Activated T-cell treated with anti-CD3 and anti-CD28 coated beads for 4 hours (primary cell): ENCODE measurements at regions not wholly inside any gene's neighbourhood (a gene's known extent, or its start where the extent isn't known, plus 50 kb on each side); places are given as distances from the start of the nearest gene placed in this dataset.

Source experiments
- DNase-seq: peaks from one replicate; pipeline ENCODE4 v3.0.0-alpha.2; 2020

- DNase-seq: no peak
Measured at GRCh38 chr6:150713487-150713886, 113.8 kb downstream of the PLEKHG1 start.

- no peak for DNase-seq
Measured at GRCh38 chr6:150713931-150714330, 114.2 kb downstream of the PLEKHG1 start.

GRCh38 chr6:150715133-150715532, 115.4 kb downstream of the PLEKHG1 start:
- no peak for DNase-seq

- DNase-seq: no peak
Measured at GRCh38 chr6:150717419-150717818, 117.7 kb downstream of the PLEKHG1 start.

GRCh38 chr6:150719099-150719766, 119.5 kb downstream of the PLEKHG1 start:
- DNase-seq: no peak

- DNase-seq: no peak
Measured at GRCh38 chr6:150719831-150720230, 120.1 kb downstream of the PLEKHG1 start.

- no peak for DNase-seq
Measured at GRCh38 chr6:150720774-150721233, 121.1 kb downstream of the PLEKHG1 start.

GRCh38 chr6:150721418-150722266, 122.0 kb downstream of the PLEKHG1 start:
- DNase-seq: no peak

- DNase-seq: no peak
Measured at GRCh38 chr6:150722614-150723344, 123.1 kb downstream of the PLEKHG1 start.

- DNase-seq: no peak
Measured at GRCh38 chr6:150723345-150723658, 123.6 kb downstream of the PLEKHG1 start.

- DNase-seq: no peak
Measured at GRCh38 chr6:150723857-150724256, 124.2 kb downstream of the PLEKHG1 start.

- no peak for DNase-seq
Measured at GRCh38 chr6:150725795-150726194, 126.1 kb downstream of the PLEKHG1 start.

GRCh38 chr6:150729188-150729748, 129.6 kb downstream of the PLEKHG1 start:
- no peak for DNase-seq

- no peak for DNase-seq
Measured at GRCh38 chr6:150730801-150731457, 131.2 kb downstream of the PLEKHG1 start.

- no peak for DNase-seq
Measured at GRCh38 chr6:150732765-150733539, 132.6 kb upstream of the MTHFD1L start.

- no peak for DNase-seq
Measured at GRCh38 chr6:150733726-150734125, 131.8 kb upstream of the MTHFD1L start.

GRCh38 chr6:150734235-150734634, 131.3 kb upstream of the MTHFD1L start:
- DNase-seq: no peak

- DNase-seq: no peak
Measured at GRCh38 chr6:150735341-150735851, 130.1 kb upstream of the MTHFD1L start.

- DNase-seq: no peak
Measured at GRCh38 chr6:150738092-150738629, 127.3 kb upstream of the MTHFD1L start.

GRCh38 chr6:150739711-150740349, 125.7 kb upstream of the MTHFD1L start:
- DNase-seq: no peak

- no peak for DNase-seq
Measured at GRCh38 chr6:150740453-150740852, 125.0 kb upstream of the MTHFD1L start.
